ENCODE measurements at regions not wholly inside any gene's neighbourhood (a gene's known extent, or its start where the extent isn't known, plus 50 kb on each side); places are given as distances from the start of the nearest gene placed in this dataset.
A peak's percentile ranks its signal among the peaks of the same experiment; 100 is the strongest.

DNA sequence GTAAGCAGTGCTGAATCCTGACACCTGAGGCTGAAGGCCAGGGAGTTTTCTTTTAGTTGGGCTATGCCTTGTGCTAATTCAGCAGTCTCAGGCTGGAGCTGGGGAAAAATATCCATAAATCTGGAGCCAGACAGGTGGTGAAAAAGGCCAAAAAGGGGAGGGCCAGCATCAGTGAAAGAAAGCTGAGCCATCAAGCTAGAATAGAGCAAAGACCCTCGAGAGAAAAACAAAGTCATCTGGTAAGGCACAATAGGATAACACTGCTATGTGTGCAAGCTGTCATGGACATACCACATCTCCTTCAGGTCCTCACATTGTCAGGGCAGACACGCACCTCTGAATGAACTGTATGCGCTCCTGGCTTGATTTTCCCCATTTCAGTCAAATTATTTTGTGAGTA, 687.9 kb downstream of the SQOR start:
- no peak for DNase-seq

- no peak for DNase-seq
Measured at GRCh38 chr15:46326173-46326572, 691.3 kb downstream of the SQOR start.

- DNase-seq: no peak
Measured at GRCh38 chr15:46328821-46329220, 694.0 kb downstream of the SQOR start.

GRCh38 chr15:46329876-46330275, 695.0 kb downstream of the SQOR start:
- DNase-seq: no peak

GRCh38 chr15:46331546-46331945, 696.7 kb downstream of the SQOR start:
- DNase-seq: no peak

GRCh38 chr15:46343196-46343935, 708.5 kb downstream of the SQOR start:
- peak in 1 of 14 donors; percentile 14 for DNase-seq

DNA sequence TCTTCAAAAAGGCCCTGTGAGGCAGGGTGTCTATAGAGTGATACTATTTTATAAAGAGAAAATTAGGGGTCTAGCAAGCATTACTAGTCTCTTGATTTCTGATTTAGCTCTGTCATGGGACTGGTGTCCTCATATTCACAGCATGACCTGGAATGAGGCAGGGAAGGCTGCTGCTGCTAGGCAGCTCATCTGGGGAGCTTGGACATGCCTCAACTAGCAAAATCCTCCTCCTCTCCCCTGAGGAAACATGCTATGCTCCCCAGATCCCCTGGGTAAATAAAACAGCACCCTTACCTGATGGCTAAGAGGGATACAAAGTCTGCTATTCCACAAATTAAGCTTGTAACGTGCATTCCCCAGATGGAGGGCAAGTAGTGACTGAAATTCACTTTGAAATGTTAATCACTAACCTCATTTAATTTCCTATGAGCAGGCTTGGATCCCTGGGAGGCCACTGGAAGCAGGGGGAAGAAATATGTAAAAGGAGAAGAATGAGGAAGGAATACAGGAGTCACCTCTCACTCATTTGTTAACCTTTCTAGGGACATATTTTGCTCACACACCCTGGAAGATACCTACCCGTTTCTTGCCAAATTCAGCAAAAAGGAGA, 709.4 kb downstream of the SQOR start:
- no peak for DNase-seq

- DNase-seq: no peak
Measured at GRCh38 chr15:46344915-46345314, 710.1 kb downstream of the SQOR start.

DNA sequence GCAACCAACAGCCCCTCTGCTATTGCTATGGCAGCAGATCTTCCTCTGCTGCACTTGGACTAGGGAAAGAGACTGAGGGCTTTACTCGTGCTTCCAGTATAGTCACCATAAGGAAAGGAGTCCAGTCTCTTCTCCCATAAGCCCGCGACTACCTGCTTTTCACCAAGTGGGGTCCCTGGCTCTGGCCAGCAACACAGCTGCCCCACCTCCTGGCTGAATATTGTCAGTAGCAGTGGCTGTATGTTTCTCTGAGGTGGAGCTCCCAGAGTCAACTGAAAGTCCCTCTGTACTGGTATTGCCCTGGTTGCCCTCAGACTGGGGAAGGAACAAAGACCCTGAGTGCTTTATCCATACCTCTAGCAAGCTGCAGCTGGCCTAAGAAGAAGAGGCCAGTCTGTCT, 719.6 kb downstream of the SQOR start:
- no peak for DNase-seq

DNA sequence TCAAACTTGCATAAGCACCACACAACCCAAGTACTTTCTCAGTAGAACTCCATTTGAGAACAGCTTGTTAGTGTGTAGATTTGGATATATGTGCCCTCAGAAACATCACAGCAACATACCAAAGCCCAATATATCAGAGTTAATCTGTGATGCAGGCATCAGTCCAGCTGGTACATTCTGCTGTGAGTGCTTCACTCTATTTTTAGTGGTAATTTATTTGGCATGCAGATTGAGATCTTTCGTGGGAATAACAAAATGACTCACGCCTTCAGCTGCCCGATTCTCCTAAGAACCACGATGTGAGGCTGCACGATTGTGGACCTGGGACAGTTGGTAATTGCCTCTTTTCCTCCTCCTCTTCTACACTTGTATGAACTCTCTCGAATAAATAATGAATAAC, 730.7 kb downstream of the SQOR start:
- DNase-seq: peak in 1 of 14 donors; percentile 58

DNA sequence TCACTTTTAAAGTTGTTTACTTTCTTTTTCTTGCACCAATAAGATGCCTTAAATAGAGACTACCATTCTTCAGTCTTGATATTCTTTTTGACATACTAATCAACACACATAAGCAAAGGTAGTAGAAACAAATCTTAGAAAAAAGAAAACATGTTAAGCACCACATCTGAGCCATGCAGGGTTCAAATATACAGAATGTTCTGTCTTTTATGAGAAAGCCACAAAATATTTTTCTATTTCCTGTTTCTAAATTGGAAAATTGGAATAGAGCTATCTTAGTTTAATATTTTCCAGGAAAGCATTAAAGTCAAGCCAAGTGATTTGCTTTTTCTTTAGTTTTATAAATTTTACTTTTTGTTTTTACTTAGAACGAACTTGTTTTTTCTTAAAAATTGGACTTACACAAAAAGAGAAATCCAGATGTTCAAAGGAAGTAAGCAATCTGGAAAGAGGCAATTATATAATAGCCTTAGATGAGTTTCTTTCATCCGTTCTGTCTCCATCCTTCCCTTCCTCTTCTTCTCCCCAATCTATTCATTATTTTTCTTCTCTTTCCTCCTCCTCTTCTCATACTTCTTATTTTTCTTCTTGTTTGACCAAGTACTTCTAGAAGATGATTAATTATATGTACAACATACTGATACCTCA, 731.7 kb downstream of the SQOR start:
- DNase-seq: no peak

GRCh38 chr15:46383978-46384377, 749.1 kb downstream of the SQOR start:
- DNase-seq: no peak

GRCh38 chr15:46386356-46386755, 751.5 kb downstream of the SQOR start:
- DNase-seq: no peak

GRCh38 chr15:46389739-46390138, 754.9 kb downstream of the SQOR start:
- DNase-seq: no peak

- no peak for DNase-seq
Measured at GRCh38 chr15:46394463-46394862, 759.6 kb downstream of the SQOR start.

DNA sequence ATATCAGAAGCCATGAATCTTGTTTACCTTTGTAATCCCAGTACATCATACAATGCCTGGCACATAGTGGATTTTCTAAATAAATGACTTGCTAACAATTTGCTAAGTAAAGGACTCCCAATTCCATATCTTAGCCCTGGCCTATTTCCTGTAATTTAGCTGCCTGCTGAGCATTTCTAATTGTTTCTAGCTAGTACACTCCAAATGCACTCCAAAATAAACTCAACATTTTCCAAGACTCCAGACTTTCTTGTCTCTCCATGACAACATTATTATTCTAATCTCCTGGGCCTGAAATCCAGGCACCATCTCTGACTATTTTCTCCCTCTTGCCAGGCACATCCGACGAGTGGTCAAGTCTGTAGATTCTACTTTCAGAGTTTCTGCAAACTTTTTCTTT, 773.5 kb downstream of the SQOR start:
- DNase-seq: no peak

DNA sequence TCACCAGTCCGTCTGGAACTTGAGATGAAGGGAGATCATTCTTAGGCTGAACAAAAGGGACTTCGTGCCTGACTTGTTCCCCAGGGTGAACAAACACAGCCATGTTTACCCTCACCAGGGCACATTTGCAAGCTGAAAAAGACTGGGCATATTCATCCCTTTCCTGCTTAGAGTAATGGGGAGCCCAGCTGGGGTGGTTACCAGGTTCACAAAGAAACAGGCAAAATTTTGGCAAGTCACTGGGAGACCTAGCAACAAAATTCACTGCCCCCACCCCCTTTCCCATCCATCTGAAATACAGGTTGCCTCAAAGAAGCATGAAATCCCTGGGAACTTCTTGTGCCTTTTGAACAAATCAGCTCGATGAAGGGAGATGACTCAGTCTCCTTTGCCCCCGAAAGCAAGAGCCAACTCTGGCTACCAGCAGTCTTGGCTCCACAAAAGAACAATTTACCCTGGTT, 775.0 kb downstream of the SQOR start:
- peak in 8 of 14 donors; percentile 5 to 58 (median 46) for DNase-seq

GRCh38 chr15:46410705-46411104, 775.9 kb downstream of the SQOR start:
- DNase-seq: no peak

GRCh38 chr15:46411900-46412299, 777.1 kb downstream of the SQOR start:
- DNase-seq: no peak

DNA sequence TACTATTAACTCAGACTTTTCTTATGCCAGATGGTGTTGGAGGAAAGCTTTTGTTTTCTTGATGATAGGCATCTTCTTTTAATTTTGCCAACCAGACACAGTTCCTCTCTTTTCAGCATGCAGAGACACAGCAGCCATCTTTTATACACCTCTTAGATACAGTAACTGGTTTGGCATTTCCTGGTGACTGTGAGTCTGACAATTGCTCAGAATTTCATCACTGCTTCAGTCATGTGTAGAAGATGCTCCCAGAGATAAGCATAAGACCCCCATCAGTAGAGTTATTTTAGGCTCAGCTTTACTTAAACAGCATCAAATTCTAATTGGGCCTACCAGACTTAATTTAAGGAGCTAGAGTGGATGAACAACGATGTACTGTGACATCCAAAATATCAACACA, 779.0 kb downstream of the SQOR start:
- no peak for DNase-seq

- DNase-seq: no peak
Measured at GRCh38 chr15:46416544-46416943, 781.7 kb downstream of the SQOR start.

GRCh38 chr15:46420990-46421389, 786.2 kb downstream of the SQOR start:
- peak in 1 of 14 donors; percentile 0 for DNase-seq

GRCh38 chr15:46441294-46442062, 806.6 kb downstream of the SQOR start:
- DNase-seq: no peak
